GM19099 (cell line): ENCODE measurements at regions not wholly inside any gene's neighbourhood (a gene's known extent, or its start where the extent isn't known, plus 50 kb on each side); places are given as distances from the start of the nearest gene placed in this dataset.

Source experiments
- POLR2A ChIP-seq: IDR thresholded peaks from 3 replicates; pipeline ENCODE4 v1.6.1; 2011; ENCODE audit warnings: low read depth; ENCODE audit not compliant: insufficient read length; ENCODE audit errors: extremely low read depth

DNA sequence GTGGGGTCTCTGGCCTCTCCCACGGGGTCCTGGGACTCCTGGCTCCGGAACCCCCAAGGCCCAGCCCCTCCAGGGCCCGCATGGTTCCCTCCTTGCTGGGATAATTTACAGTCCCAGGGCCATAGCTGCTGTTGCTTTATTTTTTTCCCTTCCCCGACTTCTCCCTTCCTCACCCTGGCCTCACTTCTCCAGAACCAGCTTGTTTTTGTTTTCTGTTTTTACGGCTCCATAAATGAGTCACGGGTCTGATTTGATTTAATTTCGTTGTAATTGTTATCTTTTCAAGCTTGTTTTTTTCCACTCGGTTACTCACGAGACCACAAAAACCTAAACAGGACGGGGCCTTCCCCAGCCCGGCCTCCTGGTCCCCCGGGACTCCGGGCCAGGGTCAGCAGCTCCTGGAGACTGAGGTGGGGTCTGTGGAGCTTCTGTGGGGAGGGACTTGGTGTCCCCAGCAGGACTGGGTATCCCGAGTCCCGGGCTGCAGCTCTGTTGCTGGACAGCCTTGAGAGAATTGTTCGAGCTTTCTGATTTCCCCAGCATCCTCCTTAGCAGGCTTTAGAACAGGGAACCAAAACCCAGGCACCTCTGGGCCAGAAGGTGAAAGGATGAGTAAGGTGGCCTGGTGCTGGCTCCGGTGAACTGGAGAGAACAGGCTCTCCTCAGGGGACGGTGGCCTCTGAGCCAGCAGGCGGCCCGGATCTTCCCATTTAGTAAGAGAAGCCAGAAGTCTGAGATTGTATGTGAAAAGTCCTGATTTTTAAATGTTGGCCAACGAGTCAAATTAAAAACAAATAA, 94.9 kb downstream of the CEBPB start:
- no peak for TF ChIP-seq POLR2A

GRCh38 chr20:50286174-50286511, 95.5 kb downstream of the CEBPB start:
- no peak for TF ChIP-seq POLR2A

DNA sequence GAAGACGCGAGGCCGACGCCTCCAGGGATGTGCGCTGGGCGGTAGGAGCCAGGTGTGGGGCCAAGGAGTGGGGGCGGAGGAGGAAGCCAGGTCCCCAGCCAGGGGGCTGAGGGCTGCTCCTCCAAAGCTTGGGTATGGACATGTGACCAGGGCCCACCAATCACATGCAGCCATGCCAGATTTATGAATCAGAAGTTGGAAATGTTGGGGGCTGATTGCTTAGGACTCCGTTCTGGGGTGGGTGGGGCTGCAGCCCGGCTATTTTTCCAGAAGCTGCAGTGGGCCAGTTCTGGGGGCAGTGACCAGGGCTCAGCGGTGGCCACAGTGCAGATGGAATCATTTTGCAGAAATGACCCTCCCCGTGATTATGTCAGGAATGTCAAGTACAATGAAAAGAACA, 96.0 kb downstream of the CEBPB start:
- no peak for TF ChIP-seq POLR2A

GRCh38 chr20:50287512-50287911, 96.9 kb downstream of the CEBPB start:
- no peak for TF ChIP-seq POLR2A

GRCh38 chr20:50288128-50288623, 97.5 kb downstream of the CEBPB start:
- no peak for TF ChIP-seq POLR2A

DNA sequence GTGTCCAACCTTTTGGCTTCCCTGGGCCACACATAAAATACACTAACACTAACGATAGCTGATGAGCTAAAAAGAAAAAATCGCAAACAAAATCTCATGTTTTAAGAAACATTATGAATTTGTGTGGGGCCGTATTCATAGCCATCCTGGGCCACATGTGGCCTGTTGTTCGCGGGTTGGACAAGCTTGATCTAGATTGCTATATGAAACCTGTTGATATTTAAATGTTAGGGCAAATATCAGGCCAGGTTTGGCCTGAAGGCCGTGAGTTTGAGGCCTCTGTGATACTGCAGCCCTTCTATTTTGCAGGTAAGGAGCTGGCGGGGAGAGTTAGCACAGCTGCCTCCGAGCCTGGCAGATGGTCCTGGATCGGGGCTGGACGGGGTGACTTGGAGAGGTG, 99.0 kb downstream of the CEBPB start:
- TF ChIP-seq POLR2A, result no peak

GRCh38 chr20:50290112-50290511, 99.5 kb downstream of the CEBPB start:
- no peak for TF ChIP-seq POLR2A

- TF ChIP-seq POLR2A, result no peak
Observed at GRCh38 chr20:50290808-50291207, 100.2 kb downstream of the CEBPB start.

GRCh38 chr20:50291254-50292078, 100.8 kb downstream of the CEBPB start:
- no peak for TF ChIP-seq POLR2A

DNA sequence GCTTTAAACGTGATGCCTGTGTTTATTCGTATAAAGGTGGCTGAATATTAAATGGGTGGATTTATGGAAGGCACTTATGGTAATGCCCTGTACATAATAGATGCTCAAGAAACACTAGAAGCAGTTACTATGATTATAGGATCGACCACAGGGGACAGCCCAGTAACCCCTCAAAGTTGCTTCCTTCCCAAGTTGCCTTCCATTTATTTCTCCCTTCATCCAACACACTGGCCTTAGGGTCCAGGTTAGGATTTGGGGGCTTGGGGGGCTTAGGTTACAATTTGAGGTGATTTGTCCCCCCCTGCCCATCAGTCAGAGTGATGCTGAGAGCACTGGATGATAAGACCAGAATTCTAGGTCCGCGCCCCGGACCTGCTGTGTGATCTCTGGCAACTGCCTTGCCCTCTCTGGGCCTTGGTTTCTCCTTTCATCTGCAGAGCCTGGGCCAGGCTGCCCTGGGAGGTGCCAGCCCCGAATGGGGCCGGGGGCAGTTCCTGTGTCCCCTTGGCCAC, 101.5 kb downstream of the CEBPB start:
- no peak for TF ChIP-seq POLR2A

DNA sequence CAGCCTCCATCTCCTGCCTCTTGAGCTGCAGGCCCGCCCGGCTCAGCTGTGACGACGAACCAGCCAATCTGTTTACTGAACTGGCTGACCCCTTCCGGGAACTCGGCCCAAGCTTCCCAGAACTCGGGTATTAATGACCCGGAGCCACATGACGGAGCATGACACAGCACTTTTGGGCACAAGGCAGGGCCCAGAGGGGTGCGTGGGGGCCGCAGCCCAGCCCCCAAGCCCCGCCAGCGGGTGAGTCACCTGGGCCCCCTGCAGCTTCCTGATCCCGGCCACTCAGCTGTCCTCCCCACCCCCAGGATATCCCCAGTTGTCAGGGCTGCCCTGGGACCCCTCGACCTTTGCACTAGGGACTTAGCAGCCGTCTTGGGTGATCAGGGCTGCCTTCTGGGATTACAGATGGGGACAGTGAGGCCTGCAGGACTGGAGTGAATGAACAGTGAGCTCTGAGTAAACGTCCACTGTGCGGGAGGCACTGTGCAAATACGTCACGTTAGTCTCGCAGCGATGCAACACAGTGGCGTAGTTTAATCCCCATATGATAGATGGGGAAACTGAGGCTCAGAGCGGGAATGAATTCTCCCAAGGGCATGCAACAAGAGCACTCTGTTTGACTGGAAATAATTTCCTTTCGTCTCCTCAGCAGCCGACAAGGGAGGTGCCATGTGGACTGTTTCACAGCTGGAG, 102.1 kb downstream of the CEBPB start:
- TF ChIP-seq POLR2A, result no peak

DNA sequence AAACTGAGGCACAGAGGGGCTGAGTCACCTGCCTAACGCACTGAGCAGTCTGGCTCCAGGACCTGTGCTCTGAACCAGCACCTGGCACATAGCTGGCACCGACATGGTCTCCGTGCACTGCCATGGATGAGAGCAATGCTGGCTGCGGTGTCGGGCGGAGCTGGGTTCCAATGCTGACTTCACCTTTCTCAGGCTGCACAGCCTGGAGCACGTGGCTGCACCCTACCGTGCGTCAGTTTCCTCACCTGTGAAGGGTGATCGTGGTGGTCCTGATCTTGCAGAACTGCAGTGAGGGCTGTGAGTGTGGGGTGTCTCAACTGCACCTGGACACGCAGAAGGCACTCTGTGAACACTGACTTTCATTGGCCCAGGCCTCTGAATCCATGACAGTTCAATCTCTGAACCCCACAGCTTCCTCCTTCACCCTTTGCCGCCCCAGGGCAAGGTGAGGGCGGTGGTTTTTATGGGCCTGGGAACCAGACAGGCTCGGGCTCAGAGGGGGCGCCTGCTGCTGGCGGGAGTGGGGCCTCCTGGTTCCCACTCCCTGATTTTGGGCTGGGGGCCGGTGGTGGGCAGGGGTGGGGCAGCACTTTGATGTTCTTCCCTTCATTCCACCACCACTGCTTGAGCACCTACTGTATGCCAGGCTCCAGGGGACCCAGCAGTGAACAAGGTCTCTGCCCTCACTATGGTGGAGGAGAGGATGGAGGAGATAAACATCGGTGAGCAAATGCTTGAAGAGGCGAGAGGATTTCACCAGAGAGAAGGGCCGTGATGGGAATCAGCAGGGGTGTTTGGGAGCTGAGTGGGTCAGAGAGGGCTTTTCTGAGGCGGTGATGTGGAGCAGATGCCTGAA, 102.9 kb downstream of the CEBPB start:
- no peak for TF ChIP-seq POLR2A

GRCh38 chr20:50294164-50295088, 103.8 kb downstream of the CEBPB start:
- no peak for TF ChIP-seq POLR2A
